KMS-11 (cell line): ENCODE measurements at regions not wholly inside any gene's neighbourhood (a gene's known extent, or its start where the extent isn't known, plus 50 kb on each side); places are given as distances from the start of the nearest gene placed in this dataset.

ENCODE experiments used
- H2AFZ ChIP-seq: fragments of 200-600 bp; sonication (generic); 2 replicates; pipeline ENCODE4 v1.6.1; 2016; ENCODE audit warnings: antibody characterized with exemption, mixed run types, low read depth
- H3K27ac ChIP-seq: fragments of 200-600 bp; sonication (generic); 2 replicates; pipeline ENCODE4 v1.6.1; 2016; ENCODE audit warnings: mild to moderate bottlenecking, mixed run types
- H3K27me3 ChIP-seq: fragments of 200-600 bp; sonication (generic); 2 replicates; pipeline ENCODE4 v1.6.1; 2017; ENCODE audit warnings: mild to moderate bottlenecking, low read depth, mixed run types, moderate library complexity; ENCODE audit not compliant: insufficient read depth
- H3K36me3 ChIP-seq: fragments of 200-600 bp; sonication (generic); 2 replicates; pipeline ENCODE4 v1.6.1; 2017; ENCODE audit warnings: mild to moderate bottlenecking, mixed run types; ENCODE audit not compliant: insufficient read depth
- H3K4me1 ChIP-seq: fragments of 200-600 bp; sonication (generic); 2 replicates; pipeline ENCODE4 v1.6.1; 2016; ENCODE audit warnings: mild to moderate bottlenecking, low read depth, mixed run types; ENCODE audit not compliant: poor library complexity, severe bottlenecking
- H3K4me2 ChIP-seq: fragments of 200-600 bp; sonication (generic); 2 replicates; pipeline ENCODE4 v1.7.0; 2016; ENCODE audit warnings: mild to moderate bottlenecking, mixed run types
- H3K4me3 ChIP-seq: fragments of 200-600 bp; sonication (generic); IDR thresholded peaks from 2 replicates; pipeline ENCODE4 v1.6.1; 2017; ENCODE audit warnings: low read depth, low read length, mixed read lengths; ENCODE audit not compliant: insufficient read depth
- H3K79me2 ChIP-seq: fragments of 200-600 bp; sonication (generic); 2 replicates; pipeline ENCODE4 v1.6.1; 2016; ENCODE audit warnings: low read depth, mixed run types; ENCODE audit not compliant: insufficient read depth
- H3K9ac ChIP-seq: fragments of 200-600 bp; sonication (generic); 2 replicates; pipeline ENCODE4 v1.6.1; 2016; ENCODE audit warnings: mild to moderate bottlenecking, mixed run types
- H4K20me1 ChIP-seq: fragments of 200-600 bp; sonication (generic); 2 replicates; pipeline ENCODE4 v1.6.1; 2016; ENCODE audit warnings: mild to moderate bottlenecking, mixed run types; ENCODE audit not compliant: insufficient read depth
- CTCF ChIP-seq: fragments of 200-600 bp; sonication (generic); conservative IDR thresholded peaks from 2 replicates; pipeline ENCODE4 v1.6.1; 2017; ENCODE audit warnings: low read depth, mild to moderate bottlenecking, antibody characterized with exemption, low read length, moderate library complexity, mixed read lengths

DNA sequence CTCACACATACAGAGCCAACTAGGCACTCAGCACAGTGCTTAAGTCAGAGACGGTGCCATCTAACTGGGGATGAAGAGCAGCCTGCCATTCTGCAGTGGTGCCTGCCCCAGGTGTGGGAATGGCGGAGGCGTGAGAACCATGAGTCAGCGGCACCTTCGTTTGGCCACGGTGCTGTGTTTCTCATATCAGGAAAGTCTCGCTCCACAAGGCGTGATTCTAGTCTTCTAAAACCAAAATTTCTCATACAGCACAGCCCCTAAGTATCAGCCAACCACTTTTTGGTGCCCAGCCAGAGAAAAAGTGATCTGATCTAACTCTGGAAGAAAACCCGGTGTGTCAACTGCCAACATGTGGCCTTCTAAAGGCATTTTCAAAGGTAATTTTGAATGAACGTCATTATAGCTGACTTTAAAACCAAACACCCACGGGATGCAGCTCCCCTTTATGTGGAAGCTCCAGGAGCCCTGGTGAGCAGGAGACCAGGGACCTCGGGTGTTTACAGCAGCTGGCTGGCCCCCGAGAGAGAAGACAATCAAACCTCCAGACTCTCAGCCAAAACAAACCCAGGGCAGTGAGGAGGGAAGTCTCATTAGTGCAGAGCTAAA lies 54.6 kb downstream of the ABCC12 start:
- Histone ChIP-seq H3K4me2 (no peak overlapping the region), H3K4me1 (no peaks in the 10 kb centered on the region), H4K20me1 (no peaks in the 10 kb centered on the region), H3K79me2 (no peaks in the 10 kb centered on the region), H3K27me3 (no peaks in the 10 kb centered on the region), H3K4me3 (no peak overlapping the region), H3K36me3 (no peaks in the 10 kb centered on the region), H3K27ac (no peak overlapping the region), H2AFZ (no peak overlapping the region), H3K9ac (no peak overlapping the region)
- no peak for TF ChIP-seq CTCF

- Histone ChIP-seq H3K79me2 (no peaks in the 10 kb centered on the region), H3K9ac (no peak overlapping the region), H3K27me3 (no peaks in the 10 kb centered on the region), H3K4me2 (no peak overlapping the region), H3K27ac (no peak overlapping the region), H3K4me1 (no peaks in the 10 kb centered on the region), H4K20me1 (no peaks in the 10 kb centered on the region), H3K4me3 (no peak overlapping the region), H2AFZ (no peak overlapping the region), H3K36me3 (no peaks in the 10 kb centered on the region)
- no peak for TF ChIP-seq CTCF
Measured at GRCh38 chr16:48099455-48099854, 56.3 kb downstream of the ABCC12 start.

GRCh38 chr16:48098472-48098871 lies 57.3 kb downstream of the ABCC12 start:
- H3K4me2 ChIP-seq: no peak overlapping the region
- H3K4me3 ChIP-seq: no peak overlapping the region
- no peaks in the 10 kb centered on the region for H3K79me2 ChIP-seq
- no peak for TF ChIP-seq CTCF
- no peaks in the 10 kb centered on the region for H3K27me3 ChIP-seq
- H3K9ac ChIP-seq: no peak overlapping the region
- H4K20me1 ChIP-seq: no peaks in the 10 kb centered on the region
- H3K4me1 ChIP-seq: no peaks in the 10 kb centered on the region
- H3K27ac ChIP-seq: no peak overlapping the region
- H2AFZ ChIP-seq: no peak overlapping the region
- no peaks in the 10 kb centered on the region for H3K36me3 ChIP-seq

DNA sequence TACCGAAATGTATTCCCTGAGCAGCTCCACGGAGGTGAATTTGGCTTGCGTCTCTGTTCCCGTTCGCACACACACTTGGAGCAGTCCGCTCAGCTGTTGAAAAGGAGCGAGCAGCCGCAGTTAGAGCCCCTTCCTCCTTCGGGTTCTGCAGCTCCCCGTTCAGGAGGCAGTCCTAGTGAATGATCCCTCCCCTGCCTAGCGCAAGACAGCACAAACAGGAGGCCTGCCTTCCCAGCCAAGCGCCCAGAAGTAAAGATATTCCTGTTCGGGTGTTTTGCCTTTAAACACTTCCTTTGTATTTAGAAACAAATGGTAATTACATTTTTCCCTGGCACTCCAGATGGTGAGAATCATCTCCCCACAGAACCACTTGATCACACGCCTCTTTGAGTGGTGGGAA lies 64.7 kb downstream of the ABCC12 start:
- no peaks in the 10 kb centered on the region for H3K4me1 ChIP-seq
- H2AFZ ChIP-seq: no peak overlapping the region
- no peaks in the 10 kb centered on the region for H3K27me3 ChIP-seq
- H3K79me2 ChIP-seq: no peaks in the 10 kb centered on the region
- TF ChIP-seq CTCF: no peak
- H3K4me2 ChIP-seq: no peak overlapping the region
- no peak overlapping the region for H3K9ac ChIP-seq
- H3K4me3 ChIP-seq: no peak overlapping the region
- no peaks in the 10 kb centered on the region for H4K20me1 ChIP-seq
- H3K27ac ChIP-seq: no peak overlapping the region
- H3K36me3 ChIP-seq: no peaks in the 10 kb centered on the region
